ENCODE measurements at regions not wholly inside any gene's neighbourhood (a gene's known extent, or its start where the extent isn't known, plus 50 kb on each side); places are given as distances from the start of the nearest gene placed in this dataset.
A peak's percentile ranks its signal among the peaks of the same experiment; 100 is the strongest.

- H3K36me3 ChIP-seq (ENCODE audit: insufficient read depth, low read length), result no peaks in the 10 kb centered on the region
- DNase-seq, result no peak
- no peak overlapping the region for H3K4me3 ChIP-seq (ENCODE audit: low read length)
- ChIA-PET CTCF (no interaction called here), POLR2A (no interaction called here)
- H3K27ac Mint-ChIP-seq, result no peak overlapping the region
- peaks cover 0 to 3% (median 0%) of the 10 kb centered on the region in 5 donors for H3K9me3 Mint-ChIP-seq
- H3K4me3 Mint-ChIP-seq, result no peak overlapping the region
- no peak overlapping the region for H3K27ac ChIP-seq (ENCODE audit: low read depth, low read length)
- H3K27me3 ChIP-seq (ENCODE audit: insufficient read depth, low read length, poor library complexity, severe bottlenecking), result no peaks in the 10 kb centered on the region
- no peaks in the 10 kb centered on the region for H3K4me1 ChIP-seq (ENCODE audit: insufficient read depth, low read length)
- no peaks in the 10 kb centered on the region for H3K4me1 Mint-ChIP-seq
- H3K9me3 ChIP-seq (ENCODE audit: low read length), result no peaks in the 10 kb centered on the region
- peaks cover 5 to 21% of the 10 kb centered on the region in 2 donors for H3K27me3 Mint-ChIP-seq
- H3K36me3 Mint-ChIP-seq, result no peaks in the 10 kb centered on the region
These were observed 51.4 kb upstream of the KANK4 start for GRCh38 chr1:62370594-62370993.

- Mint-ChIP-seq H3K27ac (no peak overlapping the region), H3K36me3 (no peaks in the 10 kb centered on the region), H3K9me3 (peaks cover 0 to 3% (median 0%) of the 10 kb centered on the region in 5 donors), H3K27me3 (peaks cover 8 to 21% of the 10 kb centered on the region in 2 donors), H3K4me1 (no peaks in the 10 kb centered on the region), H3K4me3 (no peak overlapping the region)
- no peaks in the 10 kb centered on the region for H3K36me3 ChIP-seq (ENCODE audit: insufficient read depth, low read length)
- H3K4me3 ChIP-seq (ENCODE audit: low read length), result no peak overlapping the region
- DNase-seq, result no peak
- CTCF ChIA-PET, result no interaction called here
- no peaks in the 10 kb centered on the region for H3K9me3 ChIP-seq (ENCODE audit: low read length)
- POLR2A ChIA-PET, result no interaction called here
- H3K27me3 ChIP-seq (ENCODE audit: insufficient read depth, low read length, poor library complexity, severe bottlenecking), result no peaks in the 10 kb centered on the region
- no peak overlapping the region for H3K27ac ChIP-seq (ENCODE audit: low read depth, low read length)
- H3K4me1 ChIP-seq (ENCODE audit: insufficient read depth, low read length), result no peaks in the 10 kb centered on the region
These were observed 52.1 kb upstream of the KANK4 start for GRCh38 chr1:62371375-62371774.

GRCh38 chr1:62373221-62373620 lies 54.0 kb upstream of the KANK4 start:
- Mint-ChIP-seq H3K4me1 (no peaks in the 10 kb centered on the region), H3K27ac (no peak overlapping the region), H3K27me3 (peaks cover 9 to 29% of the 10 kb centered on the region in 2 donors), H3K9me3 (no peaks in the 10 kb centered on the region), H3K36me3 (no peaks in the 10 kb centered on the region), H3K4me3 (no peak overlapping the region)
- no peak overlapping the region for H3K4me3 ChIP-seq (ENCODE audit: low read length)
- no peaks in the 10 kb centered on the region for H3K4me1 ChIP-seq (ENCODE audit: insufficient read depth, low read length)
- no peaks in the 10 kb centered on the region for H3K9me3 ChIP-seq (ENCODE audit: low read length)
- no peaks in the 10 kb centered on the region for H3K36me3 ChIP-seq (ENCODE audit: insufficient read depth, low read length)
- ChIA-PET POLR2A (no interaction called here), CTCF (no interaction called here)
- no peaks in the 10 kb centered on the region for H3K27me3 ChIP-seq (ENCODE audit: insufficient read depth, low read length, poor library complexity, severe bottlenecking)
- DNase-seq, result no peak
- no peak overlapping the region for H3K27ac ChIP-seq (ENCODE audit: low read depth, low read length)

- H3K4me3 Mint-ChIP-seq, result peak overlapping the region in 1 of 7 donors; percentile 18
These were observed 57.9 kb upstream of the KANK4 start for GRCh38 chr1:62377043-62377562.

GRCh38 chr1:62380181-62380580 lies 56.7 kb upstream of the USP1 start:
- Mint-ChIP-seq H3K27ac (no peak overlapping the region), H3K4me1 (no peaks in the 10 kb centered on the region), H3K4me3 (no peak overlapping the region), H3K36me3 (no peaks in the 10 kb centered on the region), H3K9me3 (no peaks in the 10 kb centered on the region), H3K27me3 (peaks cover 4 to 8% of the 10 kb centered on the region in 2 donors)
- ChIA-PET CTCF (no interaction called here), POLR2A (no interaction called here)
- DNase-seq, result no peak
- Histone ChIP-seq H3K4me3 (ENCODE audit: low read length) (no peak overlapping the region), H3K27me3 (ENCODE audit: insufficient read depth, low read length, poor library complexity, severe bottlenecking) (no peaks in the 10 kb centered on the region), H3K4me1 (ENCODE audit: insufficient read depth, low read length) (no peaks in the 10 kb centered on the region), H3K36me3 (ENCODE audit: insufficient read depth, low read length) (no peaks in the 10 kb centered on the region), H3K27ac (ENCODE audit: low read depth, low read length) (no peak overlapping the region), H3K9me3 (ENCODE audit: low read length) (no peaks in the 10 kb centered on the region)

More at GRCh38 chr1:62377043-62377562, 57.9 kb upstream of the KANK4 start:
- Histone ChIP-seq H3K27ac (ENCODE audit: low read depth, low read length) (no peak overlapping the region), H3K4me1 (ENCODE audit: insufficient read depth, low read length) (no peaks in the 10 kb centered on the region), H3K36me3 (ENCODE audit: insufficient read depth, low read length) (no peaks in the 10 kb centered on the region), H3K4me3 (ENCODE audit: low read length) (no peak overlapping the region), H3K9me3 (ENCODE audit: low read length) (no peaks in the 10 kb centered on the region), H3K27me3 (ENCODE audit: insufficient read depth, low read length, poor library complexity, severe bottlenecking) (no peaks in the 10 kb centered on the region)
- Mint-ChIP-seq H3K9me3 (no peaks in the 10 kb centered on the region), H3K27me3 (peaks cover 6 to 11% of the 10 kb centered on the region in 2 donors), H3K36me3 (no peaks in the 10 kb centered on the region), H3K4me1 (no peaks in the 10 kb centered on the region), H3K27ac (no peak overlapping the region)
- CTCF ChIA-PET, result no interaction called here
- DNase-seq, result no peak
- POLR2A ChIA-PET, result no interaction called here

- no peaks in the 10 kb centered on the region for H3K36me3 ChIP-seq (ENCODE audit: insufficient read depth, low read length)
- H3K27ac ChIP-seq (ENCODE audit: low read depth, low read length), result no peak overlapping the region
- H3K27me3 ChIP-seq (ENCODE audit: insufficient read depth, low read length, poor library complexity, severe bottlenecking), result no peaks in the 10 kb centered on the region
- no peaks in the 10 kb centered on the region for H3K4me1 ChIP-seq (ENCODE audit: insufficient read depth, low read length)
- no peaks in the 10 kb centered on the region for H3K4me1 Mint-ChIP-seq
- CTCF ChIA-PET, result no interaction called here
- no peak overlapping the region for H3K4me3 Mint-ChIP-seq
- no peaks in the 10 kb centered on the region for H3K9me3 ChIP-seq (ENCODE audit: low read length)
- no peaks in the 10 kb centered on the region for H3K9me3 Mint-ChIP-seq
- no peak overlapping the region for H3K27ac Mint-ChIP-seq
- peaks cover 0 to 8% of the 10 kb centered on the region in 2 donors for H3K27me3 Mint-ChIP-seq
- POLR2A ChIA-PET, result no interaction called here
- DNase-seq, result no peak
- no peaks in the 10 kb centered on the region for H3K36me3 Mint-ChIP-seq
- no peak overlapping the region for H3K4me3 ChIP-seq (ENCODE audit: low read length)
These were observed 54.8 kb upstream of the USP1 start for GRCh38 chr1:62381831-62382657.

- CTCF ChIA-PET, result no interaction called here
- no peaks in the 10 kb centered on the region for H3K4me1 ChIP-seq (ENCODE audit: insufficient read depth, low read length)
- H3K27ac ChIP-seq (ENCODE audit: low read depth, low read length), result no peak overlapping the region
- H3K9me3 Mint-ChIP-seq, result peaks cover 0 to 1% (median 0%) of the 10 kb centered on the region in 5 donors
- DNase-seq, result no peak
- H3K4me3 Mint-ChIP-seq, result no peak overlapping the region
- no peak overlapping the region for H3K27ac Mint-ChIP-seq
- no peaks in the 10 kb centered on the region for H3K36me3 ChIP-seq (ENCODE audit: insufficient read depth, low read length)
- H3K4me3 ChIP-seq (ENCODE audit: low read length), result no peak overlapping the region
- POLR2A ChIA-PET, result no interaction called here
- peaks cover 0 to 10% of the 10 kb centered on the region in 2 donors for H3K27me3 Mint-ChIP-seq
- H3K4me1 Mint-ChIP-seq, result no peaks in the 10 kb centered on the region
- H3K36me3 Mint-ChIP-seq, result no peaks in the 10 kb centered on the region
- no peaks in the 10 kb centered on the region for H3K9me3 ChIP-seq (ENCODE audit: low read length)
- no peaks in the 10 kb centered on the region for H3K27me3 ChIP-seq (ENCODE audit: insufficient read depth, low read length, poor library complexity, severe bottlenecking)
These were observed 54.2 kb upstream of the USP1 start for GRCh38 chr1:62382658-62382955.

- H3K27ac ChIP-seq (ENCODE audit: low read depth, low read length), result no peak overlapping the region
- ChIA-PET POLR2A (no interaction called here), CTCF (no interaction called here)
- Mint-ChIP-seq H3K27ac (no peak overlapping the region), H3K4me3 (no peak overlapping the region), H3K9me3 (peaks cover 0 to 1% (median 0%) of the 10 kb centered on the region in 5 donors), H3K36me3 (no peaks in the 10 kb centered on the region), H3K4me1 (no peaks in the 10 kb centered on the region), H3K27me3 (peaks cover 0 to 13% of the 10 kb centered on the region in 2 donors)
- no peaks in the 10 kb centered on the region for H3K9me3 ChIP-seq (ENCODE audit: low read length)
- no peaks in the 10 kb centered on the region for H3K4me1 ChIP-seq (ENCODE audit: insufficient read depth, low read length)
- no peaks in the 10 kb centered on the region for H3K27me3 ChIP-seq (ENCODE audit: insufficient read depth, low read length, poor library complexity, severe bottlenecking)
- DNase-seq, result no peak
- no peaks in the 10 kb centered on the region for H3K36me3 ChIP-seq (ENCODE audit: insufficient read depth, low read length)
- H3K4me3 ChIP-seq (ENCODE audit: low read length), result no peak overlapping the region
These were observed 52.4 kb upstream of the USP1 start for GRCh38 chr1:62384276-62385005.

Data from CD8-positive, alpha-beta memory T cell (primary cell).